Ammon's horn (tissue), 1 donor: ENCODE measurements at regions not wholly inside any gene's neighbourhood (a gene's known extent, or its start where the extent isn't known, plus 50 kb on each side); places are given as distances from the start of the nearest gene placed in this dataset.

Source experiments
- DNase-seq: peaks from one replicate; pipeline ENCODE4 v3.0.0-alpha.2; 2016; ENCODE audit warnings: low spot score

GRCh38 chr10:71150796-71151195 is 61.6 kb upstream of the UNC5B start:
- no peak for DNase-seq

- no peak for DNase-seq
Observed at GRCh38 chr10:71152043-71152442, 60.3 kb upstream of the UNC5B start.

- DNase-seq = no peak
Observed at GRCh38 chr10:71156436-71156835, 55.9 kb upstream of the UNC5B start.

GRCh38 chr10:71157435-71157834 is 54.9 kb upstream of the UNC5B start:
- DNase-seq = no peak

GRCh38 chr10:71158251-71158650 is 54.1 kb upstream of the UNC5B start:
- no peak for DNase-seq

GRCh38 chr10:71158902-71159301 is 53.5 kb upstream of the UNC5B start:
- no peak for DNase-seq

- DNase-seq = no peak
Observed at GRCh38 chr10:71159892-71160291, 52.5 kb upstream of the UNC5B start.

GRCh38 chr10:71161425-71161824 is 50.9 kb upstream of the UNC5B start:
- DNase-seq = no peak
